ENCODE measurements at regions not wholly inside any gene's neighbourhood (a gene's known extent, or its start where the extent isn't known, plus 50 kb on each side); places are given as distances from the start of the nearest gene placed in this dataset.

- Mint-ChIP-seq H3K27ac (no peak overlapping the region), H3K9me3 (no peaks in the 10 kb centered on the region), H3K4me1 (no peaks in the 10 kb centered on the region), H3K27me3 (ENCODE audit: low read depth in 3 of 3) (peaks cover 3 to 14% (median 6%) of the 10 kb centered on the region in 3 donors), H3K4me3 (no peak overlapping the region), H3K36me3 (no peaks in the 10 kb centered on the region)
- Histone ChIP-seq H3K9ac (ENCODE audit: insufficient read depth, low read length, poor library complexity, severe bottlenecking) (no peak overlapping the region), H2AFZ (ENCODE audit: insufficient read depth, low read depth, low read length, poor library complexity, severe bottlenecking) (no peak overlapping the region), H3K27ac (ENCODE audit: low read depth in 1 of 2, low read length in 2 of 2) (no peak overlapping the region), H3K4me2 (replicated peaks; ENCODE audit: extremely low read depth, low read length, poor library complexity, severe bottlenecking) (no peak overlapping the region), H3K9me3 (replicated peaks in 1 of 2; ENCODE audit: control insufficient read depth in 1 of 2, insufficient read depth in 1 of 2, low read length in 2 of 2) (no peaks in the 10 kb centered on the region), H3K27me3 (ENCODE audit: control insufficient read depth in 2 of 2, insufficient read depth in 2 of 2, low read length in 2 of 2) (peaks cover 0 to 2% of the 10 kb centered on the region in 2 donors), H3K36me3 (replicated peaks in 1 of 2; ENCODE audit: control insufficient read depth in 1 of 2, insufficient read depth in 2 of 2, low read length in 2 of 2) (no peaks in the 10 kb centered on the region), H4K20me1 (ENCODE audit: insufficient read depth, low read length) (no peaks in the 10 kb centered on the region), H3K79me2 (ENCODE audit: insufficient read depth, low read length) (no peaks in the 10 kb centered on the region), H3K4me3 (replicated peaks in 1 of 3; ENCODE audit: low read depth in 2 of 3, low read length in 3 of 3) (no peak overlapping the region), H3K4me1 (ENCODE audit: control insufficient read depth in 1 of 2, insufficient read depth in 2 of 2, low read length in 2 of 2) (no peaks in the 10 kb centered on the region)
- 91% methylated on average over 6 of the region's 8 CpGs for WGBS (ENCODE audit: insufficient coverage)
- no peak for DNase-seq
- intact Hi-C loops (cut with micrococcal nuclease), result no loop called here
- no peak for TF ChIP-seq CTCF (IDR thresholded peaks at IDR 0.05)
Measured at GRCh38 chr1:5734996-5735395, 257.2 kb downstream of the NPHP4 start.

GRCh38 chr1:5734414-5734813 lies 257.8 kb downstream of the NPHP4 start:
- Histone ChIP-seq H3K27ac (ENCODE audit: low read depth in 1 of 2, low read length in 2 of 2) (no peak overlapping the region), H3K27me3 (ENCODE audit: control insufficient read depth in 2 of 2, insufficient read depth in 2 of 2, low read length in 2 of 2) (peaks cover 0 to 2% of the 10 kb centered on the region in 2 donors), H3K36me3 (replicated peaks in 1 of 2; ENCODE audit: control insufficient read depth in 1 of 2, insufficient read depth in 2 of 2, low read length in 2 of 2) (no peaks in the 10 kb centered on the region), H2AFZ (ENCODE audit: insufficient read depth, low read depth, low read length, poor library complexity, severe bottlenecking) (no peak overlapping the region), H3K9me3 (replicated peaks in 1 of 2; ENCODE audit: control insufficient read depth in 1 of 2, insufficient read depth in 1 of 2, low read length in 2 of 2) (no peaks in the 10 kb centered on the region), H3K79me2 (ENCODE audit: insufficient read depth, low read length) (no peaks in the 10 kb centered on the region), H3K4me2 (replicated peaks; ENCODE audit: extremely low read depth, low read length, poor library complexity, severe bottlenecking) (no peak overlapping the region), H3K4me1 (ENCODE audit: control insufficient read depth in 1 of 2, insufficient read depth in 2 of 2, low read length in 2 of 2) (no peaks in the 10 kb centered on the region), H3K9ac (ENCODE audit: insufficient read depth, low read length, poor library complexity, severe bottlenecking) (no peak overlapping the region), H3K4me3 (replicated peaks in 1 of 3; ENCODE audit: low read depth in 2 of 3, low read length in 3 of 3) (no peak overlapping the region), H4K20me1 (ENCODE audit: insufficient read depth, low read length) (no peaks in the 10 kb centered on the region)
- Mint-ChIP-seq H3K36me3 (no peaks in the 10 kb centered on the region), H3K4me1 (no peaks in the 10 kb centered on the region), H3K4me3 (no peak overlapping the region), H3K27ac (no peak overlapping the region), H3K27me3 (ENCODE audit: low read depth in 3 of 3) (peaks cover under 1 to 9% (median 3%) of the 10 kb centered on the region in 3 donors), H3K9me3 (no peaks in the 10 kb centered on the region)
- intact Hi-C loops (cut with micrococcal nuclease), result no loop called here
- WGBS (ENCODE audit: insufficient coverage), result 82% methylated on average over 3 of the region's 8 CpGs
- no peak for DNase-seq
- TF ChIP-seq CTCF (IDR thresholded peaks at IDR 0.05), result no peak
